Activated CD4-positive, alpha-beta memory T cell treated with anti-CD3 and anti-CD28 coated beads for 36 hours (primary cell): ENCODE measurements at regions not wholly inside any gene's neighbourhood (a gene's known extent, or its start where the extent isn't known, plus 50 kb on each side); places are given as distances from the start of the nearest gene placed in this dataset.

Source experiments
- CTCF ChIA-PET: fragments of 350-600 bp; sonication (Branson Sonifier 250); formaldehyde crosslinking; loops from one replicate; lab custom pipeline; 2021; ENCODE audit warnings: antibody characterized with exemption, inconsistent platforms; lab: Charles Lee
- POLR2A ChIA-PET: fragments of 350-600 bp; sonication (Branson Sonifier 250); formaldehyde crosslinking; loops from one replicate; lab custom pipeline; 2021; ENCODE audit warnings: antibody characterized with exemption; lab: Charles Lee
- DNase-seq: peaks from one replicate; pipeline ENCODE4 v3.0.0-alpha.2; 2020
- H3K27ac Mint-ChIP-seq: one replicate; pipeline ENCODE4 v1.8.0; 2021; ENCODE audit warnings: mixed read lengths
- H3K27me3 Mint-ChIP-seq: one replicate; pipeline ENCODE4 v1.8.0; 2021; ENCODE audit warnings: mixed read lengths
- H3K36me3 Mint-ChIP-seq: one replicate; pipeline ENCODE4 v1.8.0; 2021; ENCODE audit warnings: mixed read lengths
- H3K4me1 Mint-ChIP-seq: one replicate; pipeline ENCODE4 v1.8.0; 2021; ENCODE audit warnings: low read depth, mixed read lengths
- H3K4me3 Mint-ChIP-seq: one replicate; pipeline ENCODE4 v1.8.0; 2021; ENCODE audit warnings: mild to moderate bottlenecking, mixed read lengths
- H3K9me3 Mint-ChIP-seq: one replicate; pipeline ENCODE4 v1.8.0; 2021; ENCODE audit warnings: mixed read lengths
- intact Hi-C: fragments of 100-400 bp; cut with micrococcal nuclease; formaldehyde crosslinking; loops from one replicate; pipeline ENCODE4 v1.15.1; 2023

- no peak for DNase-seq
- peaks cover 3% of the 10 kb centered on the region for H3K36me3 Mint-ChIP-seq
- H3K4me1 Mint-ChIP-seq: peaks cover 8% of the 10 kb centered on the region
- H3K9me3 Mint-ChIP-seq: peaks cover 6% of the 10 kb centered on the region
- no peaks in the 10 kb centered on the region for H3K27me3 Mint-ChIP-seq
- H3K4me3 Mint-ChIP-seq: no peak overlapping the region
- CTCF ChIA-PET: no interaction called here
- POLR2A ChIA-PET: interaction anchor here (0.5 kb wide), 1 partner anchor 249 kb away, joined by 3 read pairs; no protein-coding TSS in a partner anchor
- intact Hi-C loops: no loop called here
- no peak overlapping the region for H3K27ac Mint-ChIP-seq
These were observed 119.1 kb downstream of the NDUFA10 start for GRCh38 chr2:239905884-239906654.

DNA sequence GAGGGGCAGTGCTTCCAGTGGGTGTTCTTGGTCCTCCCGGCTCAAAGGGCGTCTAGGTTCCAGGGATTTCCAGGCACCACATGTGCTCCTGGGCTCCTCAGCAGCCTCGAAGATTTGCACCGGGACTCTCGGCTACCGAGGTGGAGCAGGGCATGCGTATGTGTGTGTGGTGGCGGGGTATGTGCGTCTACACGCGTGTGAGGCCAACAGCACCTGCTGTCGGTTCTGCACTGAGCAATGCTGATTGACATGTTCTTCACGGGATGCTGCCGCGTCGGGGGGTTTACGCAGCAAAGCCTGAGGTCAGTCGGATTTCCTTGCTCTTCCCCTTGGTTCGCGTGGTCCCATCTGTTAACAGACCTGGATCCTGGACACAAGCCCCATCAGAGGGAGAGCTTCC, 119.8 kb downstream of the NDUFA10 start:
- no peaks in the 10 kb centered on the region for H3K27me3 Mint-ChIP-seq
- peaks cover 3% of the 10 kb centered on the region for H3K36me3 Mint-ChIP-seq
- no peak overlapping the region for H3K4me3 Mint-ChIP-seq
- H3K4me1 Mint-ChIP-seq: peaks cover 2% of the 10 kb centered on the region
- DNase-seq: no peak
- intact Hi-C loops: no loop called here
- H3K27ac Mint-ChIP-seq: no peak overlapping the region
- POLR2A ChIA-PET: no interaction called here
- CTCF ChIA-PET: no interaction called here
- H3K9me3 Mint-ChIP-seq: peaks cover 6% of the 10 kb centered on the region

- intact Hi-C loops: no loop called here
- ChIA-PET POLR2A (no interaction called here), CTCF (no interaction called here)
- Mint-ChIP-seq H3K27me3 (no peaks in the 10 kb centered on the region), H3K36me3 (peaks cover 3% of the 10 kb centered on the region), H3K4me1 (no peaks in the 10 kb centered on the region), H3K4me3 (no peak overlapping the region), H3K27ac (no peak overlapping the region), H3K9me3 (peaks cover 6% of the 10 kb centered on the region)
- DNase-seq: no peak
These were observed 120.6 kb downstream of the NDUFA10 start for GRCh38 chr2:239904496-239904895.

DNA sequence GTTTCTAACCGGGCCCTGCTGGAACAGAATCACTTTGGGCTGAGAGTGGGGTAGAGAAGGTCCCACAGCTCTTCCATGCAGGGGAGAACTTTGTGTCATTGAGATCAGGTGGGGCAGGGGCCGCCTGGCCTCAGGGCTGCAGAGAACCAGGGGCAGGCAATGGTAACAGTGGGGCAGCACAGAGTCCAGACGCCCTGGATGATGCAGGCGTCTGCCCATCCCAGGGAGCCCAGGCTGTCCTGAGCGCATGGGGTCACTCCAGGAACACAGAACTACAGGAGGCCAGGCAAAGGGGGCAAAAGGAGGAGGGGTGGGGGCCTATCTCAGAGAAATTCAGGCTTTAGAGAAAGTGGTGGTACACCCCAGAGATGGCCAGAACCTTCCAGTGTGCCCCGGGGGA, 121.3 kb downstream of the NDUFA10 start:
- CTCF ChIA-PET: no interaction called here
- POLR2A ChIA-PET: no interaction called here
- DNase-seq: no peak
- Mint-ChIP-seq H3K4me3 (no peak overlapping the region), H3K27ac (no peak overlapping the region), H3K27me3 (no peaks in the 10 kb centered on the region), H3K4me1 (no peaks in the 10 kb centered on the region), H3K36me3 (peaks cover 3% of the 10 kb centered on the region), H3K9me3 (peaks cover 6% of the 10 kb centered on the region)
- intact Hi-C loops: no loop called here

DNA sequence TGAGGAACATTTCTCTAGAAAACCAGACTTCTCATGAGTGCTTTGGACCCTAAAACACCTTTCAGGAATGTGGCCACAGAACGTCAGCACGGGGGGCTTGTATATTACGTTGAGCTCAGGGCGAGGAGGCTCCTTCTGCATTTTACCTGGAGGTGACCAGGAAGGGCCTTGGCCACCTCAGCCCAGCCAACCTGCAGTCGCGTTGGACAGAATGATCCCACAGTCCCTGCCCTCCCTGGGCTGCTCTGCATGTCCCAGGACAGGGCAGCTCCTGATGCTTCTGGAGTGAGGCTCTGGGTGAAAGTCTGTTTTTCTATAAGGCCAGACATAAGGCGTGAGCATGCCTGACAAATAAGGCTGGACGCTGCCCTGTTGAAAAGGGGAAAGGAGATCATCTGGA, 121.9 kb downstream of the NDUFA10 start:
- Mint-ChIP-seq H3K27ac (no peak overlapping the region), H3K27me3 (no peaks in the 10 kb centered on the region), H3K4me1 (no peaks in the 10 kb centered on the region), H3K4me3 (no peak overlapping the region), H3K36me3 (peaks cover 3% of the 10 kb centered on the region), H3K9me3 (peaks cover 6% of the 10 kb centered on the region)
- intact Hi-C loops: no loop called here
- ChIA-PET POLR2A (no interaction called here), CTCF (no interaction called here)
- DNase-seq: no peak

GRCh38 chr2:239902749-239903201, 122.4 kb downstream of the NDUFA10 start:
- intact Hi-C loops: no loop called here

DNA sequence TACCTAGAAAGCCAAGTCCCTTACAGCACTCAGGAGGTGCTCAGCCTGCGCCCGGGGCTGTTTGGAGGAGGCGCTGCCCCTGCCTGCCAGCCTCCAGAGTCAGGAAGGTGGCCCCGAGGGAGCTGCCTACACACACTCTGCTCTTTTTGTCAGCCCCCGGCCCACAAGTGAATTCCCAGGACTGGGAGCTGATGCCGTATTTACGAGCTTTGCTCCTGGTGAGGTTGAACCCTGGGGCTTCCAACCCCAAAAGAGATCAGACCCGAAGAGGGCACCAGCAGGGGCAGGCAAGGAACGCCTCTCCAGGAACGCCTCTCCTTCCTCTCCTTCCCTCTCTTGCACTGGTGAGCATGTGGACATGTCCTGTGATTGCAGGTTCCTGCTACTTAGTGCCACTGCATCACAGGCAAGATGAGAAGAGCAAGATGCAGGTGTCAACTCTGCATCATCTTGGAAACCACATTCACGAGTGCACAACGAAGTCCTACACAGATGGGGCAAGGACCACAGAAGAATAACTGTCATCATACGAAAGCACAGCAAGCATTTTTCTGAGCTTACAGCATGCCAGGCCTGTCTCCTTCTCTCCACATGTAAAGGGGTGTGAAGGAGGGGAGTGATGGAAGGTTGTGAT, 126.7 kb downstream of the NDUFA10 start:
- no peaks in the 10 kb centered on the region for H3K36me3 Mint-ChIP-seq
- intact Hi-C loops: no loop called here
- no peak overlapping the region for H3K4me3 Mint-ChIP-seq
- no peak for DNase-seq
- ChIA-PET POLR2A (no interaction called here), CTCF (no interaction called here)
- no peak overlapping the region for H3K27ac Mint-ChIP-seq
- peaks cover 6% of the 10 kb centered on the region for H3K27me3 Mint-ChIP-seq
- no peaks in the 10 kb centered on the region for H3K9me3 Mint-ChIP-seq
- no peaks in the 10 kb centered on the region for H3K4me1 Mint-ChIP-seq

More at GRCh38 chr2:239902749-239903201, 122.4 kb downstream of the NDUFA10 start:
- H3K4me1 Mint-ChIP-seq: no peaks in the 10 kb centered on the region
- H3K4me3 Mint-ChIP-seq: no peak overlapping the region
- peaks cover 6% of the 10 kb centered on the region for H3K9me3 Mint-ChIP-seq
- H3K27ac Mint-ChIP-seq: no peak overlapping the region
- H3K27me3 Mint-ChIP-seq: no peaks in the 10 kb centered on the region
- CTCF ChIA-PET: no interaction called here
- H3K36me3 Mint-ChIP-seq: peaks cover 3% of the 10 kb centered on the region
- POLR2A ChIA-PET: no interaction called here
- no peak for DNase-seq

GRCh38 chr2:239897596-239898235, 127.4 kb downstream of the NDUFA10 start:
- no peaks in the 10 kb centered on the region for H3K4me1 Mint-ChIP-seq
- DNase-seq: no peak
- ChIA-PET CTCF (no interaction called here), POLR2A (no interaction called here)
- H3K36me3 Mint-ChIP-seq: no peaks in the 10 kb centered on the region
- intact Hi-C loops: no loop called here
- H3K27ac Mint-ChIP-seq: no peak overlapping the region
- H3K27me3 Mint-ChIP-seq: peaks cover 6% of the 10 kb centered on the region
- no peaks in the 10 kb centered on the region for H3K9me3 Mint-ChIP-seq
- H3K4me3 Mint-ChIP-seq: no peak overlapping the region

GRCh38 chr2:239896075-239896474, 129.1 kb downstream of the NDUFA10 start:
- ChIA-PET POLR2A (no interaction called here), CTCF (no interaction called here)
- Mint-ChIP-seq H3K27ac (no peak overlapping the region), H3K27me3 (peaks cover 6% of the 10 kb centered on the region), H3K4me3 (no peak overlapping the region), H3K9me3 (no peaks in the 10 kb centered on the region), H3K4me1 (no peaks in the 10 kb centered on the region), H3K36me3 (no peaks in the 10 kb centered on the region)
- no peak for DNase-seq
- intact Hi-C loops: no loop called here

DNA sequence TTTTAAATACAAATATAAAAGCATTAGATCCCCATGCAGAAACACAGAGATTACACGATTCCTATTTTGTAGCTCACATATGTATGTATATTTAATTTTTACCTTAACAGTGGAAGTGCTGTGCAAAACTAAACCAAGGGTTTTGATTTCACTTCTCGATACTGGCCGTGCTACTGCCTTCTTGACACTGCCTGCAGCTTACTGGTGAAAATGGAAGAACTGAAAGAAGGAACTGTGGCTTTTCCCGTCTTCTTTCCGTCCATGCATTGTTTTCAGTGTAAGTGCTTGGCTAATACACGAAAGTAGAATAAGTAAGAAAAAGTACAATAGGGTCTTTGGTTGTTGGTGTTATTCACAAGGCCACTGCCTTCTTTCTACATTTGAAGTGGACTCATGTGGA, 129.5 kb downstream of the NDUFA10 start:
- intact Hi-C loops: no loop called here
- Mint-ChIP-seq H3K4me3 (no peak overlapping the region), H3K27me3 (peaks cover 6% of the 10 kb centered on the region), H3K4me1 (no peaks in the 10 kb centered on the region), H3K27ac (no peak overlapping the region), H3K36me3 (no peaks in the 10 kb centered on the region), H3K9me3 (no peaks in the 10 kb centered on the region)
- ChIA-PET CTCF (interaction anchor here (1.2 kb wide), 1 partner anchor 39 kb away, joined by 3 read pairs; no protein-coding TSS in a partner anchor), POLR2A (no interaction called here)
- no peak for DNase-seq

DNA sequence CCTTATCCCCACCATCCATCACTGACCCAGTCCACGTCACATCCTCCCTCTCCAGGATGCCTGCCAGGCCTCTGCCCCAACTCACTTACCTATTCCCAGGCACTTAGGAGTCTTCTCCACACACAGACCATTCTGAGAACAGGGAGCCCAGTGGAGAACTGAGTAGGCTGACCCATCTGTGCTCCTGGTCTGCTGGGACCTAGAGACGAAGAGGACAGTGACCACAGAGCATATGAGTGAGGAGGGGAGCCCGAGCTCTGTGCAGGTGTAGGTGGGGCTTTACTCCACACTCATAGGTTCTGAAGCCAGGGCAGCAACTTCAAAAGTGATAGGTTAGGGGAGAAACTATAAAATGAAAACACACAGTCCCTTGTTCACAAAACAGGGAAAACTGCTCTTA, 130.0 kb downstream of the NDUFA10 start:
- no peak overlapping the region for H3K27ac Mint-ChIP-seq
- intact Hi-C loops: no loop called here
- CTCF ChIA-PET: interaction anchor here (1.2 kb wide), 1 partner anchor 39 kb away, joined by 3 read pairs; no protein-coding TSS in a partner anchor
- peaks cover 6% of the 10 kb centered on the region for H3K27me3 Mint-ChIP-seq
- no peak overlapping the region for H3K4me3 Mint-ChIP-seq
- no peaks in the 10 kb centered on the region for H3K9me3 Mint-ChIP-seq
- POLR2A ChIA-PET: no interaction called here
- no peak for DNase-seq
- no peaks in the 10 kb centered on the region for H3K36me3 Mint-ChIP-seq
- no peaks in the 10 kb centered on the region for H3K4me1 Mint-ChIP-seq

- ChIA-PET POLR2A (no interaction called here), CTCF (interaction anchor here (0.7 kb wide), 1 partner anchor 126 kb away, joined by 3 read pairs; no protein-coding TSS in a partner anchor)
- no peaks in the 10 kb centered on the region for H3K9me3 Mint-ChIP-seq
- no peak for DNase-seq
- peaks cover 6% of the 10 kb centered on the region for H3K27me3 Mint-ChIP-seq
- H3K4me1 Mint-ChIP-seq: no peaks in the 10 kb centered on the region
- intact Hi-C loops: no loop called here
- H3K4me3 Mint-ChIP-seq: no peak overlapping the region
- no peak overlapping the region for H3K27ac Mint-ChIP-seq
- H3K36me3 Mint-ChIP-seq: no peaks in the 10 kb centered on the region
These were observed 130.9 kb downstream of the NDUFA10 start for GRCh38 chr2:239894276-239894675.
